ENCODE measurements at regions not wholly inside any gene's neighbourhood (a gene's known extent, or its start where the extent isn't known, plus 50 kb on each side); places are given as distances from the start of the nearest gene placed in this dataset.
"Not testable (repeated sequence)": the region's sequence is repeated elsewhere in the genome, so short reads cannot be mapped to it uniquely, and the experiment has no call there.

- no peak for DNase-seq (ENCODE audit: low read depth in 3 of 3)
Observed at GRCh38 chr1:165147799-165148198, 208.7 kb downstream of the LMX1A start.

GRCh38 chr1:165144757-165145397 lies 211.6 kb downstream of the LMX1A start:
- peak in 1 of 3 donors; percentile 20 for DNase-seq (ENCODE audit: low read depth in 3 of 3)

GRCh38 chr1:165143437-165144065 lies 213.0 kb downstream of the LMX1A start:
- DNase-seq (ENCODE audit: low read depth in 3 of 3) = peak in 2 of 3 donors; percentile 6 to 22

- DNase-seq (ENCODE audit: low read depth in 3 of 3) = no peak
Observed at GRCh38 chr1:165138960-165139359, 217.6 kb downstream of the LMX1A start.

- no peak for DNase-seq (ENCODE audit: low read depth in 3 of 3)
Observed at GRCh38 chr1:165137551-165138316, 218.8 kb downstream of the LMX1A start.

GRCh38 chr1:165134431-165134830 lies 222.1 kb downstream of the LMX1A start:
- no peak for DNase-seq (ENCODE audit: low read depth in 3 of 3)

GRCh38 chr1:165129568-165130164 lies 226.8 kb downstream of the LMX1A start:
- DNase-seq (ENCODE audit: low read depth in 3 of 3) = peak in 2 of 3 donors; percentile 14 to 15

GRCh38 chr1:165124772-165125171 lies 231.7 kb downstream of the LMX1A start:
- no peak for DNase-seq (ENCODE audit: low read depth in 3 of 3)

GRCh38 chr1:165119086-165119485 lies 237.4 kb downstream of the LMX1A start:
- DNase-seq (ENCODE audit: low read depth in 3 of 3) = no peak

- no peak for DNase-seq (ENCODE audit: low read depth in 3 of 3)
Observed at GRCh38 chr1:165117482-165117881, 239.0 kb downstream of the LMX1A start.

GRCh38 chr1:165116732-165117131 lies 239.8 kb downstream of the LMX1A start:
- DNase-seq (ENCODE audit: low read depth in 3 of 3) = no peak

- DNase-seq (ENCODE audit: low read depth in 3 of 3) = no peak
Observed at GRCh38 chr1:165116171-165116570, 240.3 kb downstream of the LMX1A start.

- DNase-seq (ENCODE audit: low read depth in 3 of 3) = no peak
Observed at GRCh38 chr1:165114889-165115285, 241.6 kb downstream of the LMX1A start.

- no peak for DNase-seq (ENCODE audit: low read depth in 3 of 3)
Observed at GRCh38 chr1:165114022-165114888, 242.3 kb downstream of the LMX1A start.

- DNase-seq (ENCODE audit: low read depth in 3 of 3) = no peak
Observed at GRCh38 chr1:165112260-165112659, 244.3 kb downstream of the LMX1A start.

- DNase-seq (ENCODE audit: low read depth in 3 of 3) = no peak
Observed at GRCh38 chr1:165109013-165109412, 247.5 kb downstream of the LMX1A start.

- DNase-seq (ENCODE audit: low read depth in 3 of 3) = not testable (repeated sequence)
Observed at GRCh38 chr1:165092542-165093162, 263.9 kb downstream of the LMX1A start.

- no peak for DNase-seq (ENCODE audit: low read depth in 3 of 3)
Observed at GRCh38 chr1:165080253-165080896, 276.1 kb downstream of the LMX1A start.

GRCh38 chr1:165078391-165078790 lies 278.1 kb downstream of the LMX1A start:
- DNase-seq (ENCODE audit: low read depth in 3 of 3) = no peak

- DNase-seq (ENCODE audit: low read depth in 3 of 3) = no peak
Observed at GRCh38 chr1:165075725-165076370, 280.7 kb downstream of the LMX1A start.
